Parathyroid adenoma (tissue), 2 donors: ENCODE measurements at regions not wholly inside any gene's neighbourhood (a gene's known extent, or its start where the extent isn't known, plus 50 kb on each side); places are given as distances from the start of the nearest gene placed in this dataset.
"Not testable (repeated sequence)": the region's sequence is repeated elsewhere in the genome, so short reads cannot be mapped to it uniquely, and the experiment has no call there.

Experiments used
- H2AFZ ChIP-seq: fragments of 300-600 bp; sonication (generic); one replicate; pipeline ENCODE4 v1.7.0; 2017; ENCODE audit warnings: antibody characterized with exemption, mild to moderate bottlenecking
- H3K27ac ChIP-seq: fragments of 300-600 bp; sonication (generic); one replicate; pipeline ENCODE4 v1.7.0; 2017
- H3K27me3 ChIP-seq: fragments of 300-600 bp; sonication (generic); one replicate; pipeline ENCODE4 v1.7.0; 2017; ENCODE audit warnings: low read length; ENCODE audit not compliant: control insufficient read depth, insufficient read depth
- H3K36me3 ChIP-seq: fragments of 300-600 bp; sonication (generic); one replicate; pipeline ENCODE4 v1.7.0; 2017; ENCODE audit warnings: low read length; ENCODE audit not compliant: control insufficient read depth, insufficient read depth
- H3K4me1 ChIP-seq: fragments of 300-600 bp; sonication (generic); one replicate; pipeline ENCODE4 v1.7.0; 2017; ENCODE audit warnings: control low read depth
- H3K4me2 ChIP-seq: fragments of 300-600 bp; sonication (generic); one replicate; pipeline ENCODE4 v1.7.0; 2017; ENCODE audit warnings: low read length
- H3K4me3 ChIP-seq: fragments of 300-600 bp; sonication (generic); one replicate; pipeline ENCODE4 v1.7.0; 2017; ENCODE audit warnings: low read depth, low read length
- H3K79me2 ChIP-seq: fragments of 300-600 bp; sonication (generic); one replicate; pipeline ENCODE4 v1.7.0; 2017; ENCODE audit warnings: control low read depth
- H3K9ac ChIP-seq: fragments of 300-600 bp; sonication (generic); one replicate; pipeline ENCODE4 v1.7.0; 2017; ENCODE audit warnings: mild to moderate bottlenecking
- H3K9me3 ChIP-seq: fragments of 300-600 bp; sonication (generic); one replicate; pipeline ENCODE4 v1.7.0; 2017; ENCODE audit warnings: low read length; ENCODE audit not compliant: control insufficient read depth
- TF ChIP-seq, protein P1 (sequence below): fragments of 300-600 bp; sonication (generic); IDR thresholded peaks from one replicate; pipeline ENCODE4 v1.7.0; 2017; ENCODE audit warnings: antibody characterized with exemption, mild to moderate bottlenecking
- donor health status: primary hyperparathyroidism.

DNA sequence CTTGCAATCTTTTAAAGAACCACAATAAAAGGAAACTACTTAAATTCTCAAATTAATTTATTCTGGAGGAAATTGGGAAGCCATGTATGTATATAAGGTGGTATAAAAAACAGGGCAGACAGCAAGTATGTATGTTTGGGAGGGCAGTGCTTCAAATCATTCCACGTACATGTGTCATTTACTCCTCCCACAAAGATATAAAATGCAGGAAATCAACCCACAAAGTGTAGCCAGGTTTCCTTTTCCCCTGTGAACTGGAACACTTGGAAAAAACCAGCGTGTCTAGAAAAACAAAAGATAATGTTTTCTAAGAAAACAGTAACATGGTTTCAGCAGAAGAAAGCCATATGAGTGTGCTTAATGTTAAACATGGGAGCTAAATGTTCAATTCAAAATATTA lies 156.7 kb upstream of the FAM47A start:
- H2AFZ ChIP-seq = no peak overlapping the region
- H3K4me1 ChIP-seq = no peaks in the 10 kb centered on the region
- H3K9me3 ChIP-seq = no peaks in the 10 kb centered on the region
- no peaks in the 10 kb centered on the region for H3K27me3 ChIP-seq
- H3K4me2 ChIP-seq = no peak overlapping the region
- H3K27ac ChIP-seq = no peak overlapping the region
- H3K9ac ChIP-seq = no peak overlapping the region
- H3K36me3 ChIP-seq = no peaks in the 10 kb centered on the region
- H3K4me3 ChIP-seq = no peak overlapping the region
- TF ChIP-seq, protein P1, sequence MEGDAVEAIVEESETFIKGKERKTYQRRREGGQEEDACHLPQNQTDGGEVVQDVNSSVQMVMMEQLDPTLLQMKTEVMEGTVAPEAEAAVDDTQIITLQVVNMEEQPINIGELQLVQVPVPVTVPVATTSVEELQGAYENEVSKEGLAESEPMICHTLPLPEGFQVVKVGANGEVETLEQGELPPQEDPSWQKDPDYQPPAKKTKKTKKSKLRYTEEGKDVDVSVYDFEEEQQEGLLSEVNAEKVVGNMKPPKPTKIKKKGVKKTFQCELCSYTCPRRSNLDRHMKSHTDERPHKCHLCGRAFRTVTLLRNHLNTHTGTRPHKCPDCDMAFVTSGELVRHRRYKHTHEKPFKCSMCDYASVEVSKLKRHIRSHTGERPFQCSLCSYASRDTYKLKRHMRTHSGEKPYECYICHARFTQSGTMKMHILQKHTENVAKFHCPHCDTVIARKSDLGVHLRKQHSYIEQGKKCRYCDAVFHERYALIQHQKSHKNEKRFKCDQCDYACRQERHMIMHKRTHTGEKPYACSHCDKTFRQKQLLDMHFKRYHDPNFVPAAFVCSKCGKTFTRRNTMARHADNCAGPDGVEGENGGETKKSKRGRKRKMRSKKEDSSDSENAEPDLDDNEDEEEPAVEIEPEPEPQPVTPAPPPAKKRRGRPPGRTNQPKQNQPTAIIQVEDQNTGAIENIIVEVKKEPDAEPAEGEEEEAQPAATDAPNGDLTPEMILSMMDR = no peak
- no peaks in the 10 kb centered on the region for H3K79me2 ChIP-seq

- Histone ChIP-seq H3K9ac (no peak overlapping the region), H3K27ac (no peak overlapping the region), H2AFZ (no peak overlapping the region), H3K4me1 (no peaks in the 10 kb centered on the region), H3K9me3 (no peaks in the 10 kb centered on the region), H3K79me2 (no peaks in the 10 kb centered on the region), H3K27me3 (no peaks in the 10 kb centered on the region), H3K4me2 (no peak overlapping the region), H3K36me3 (no peaks in the 10 kb centered on the region), H3K4me3 (no peak overlapping the region)
- TF ChIP-seq, protein P1 = no peak
These were observed 147.9 kb upstream of the FAM47A start for GRCh38 chrX:34279866-34280560.

DNA sequence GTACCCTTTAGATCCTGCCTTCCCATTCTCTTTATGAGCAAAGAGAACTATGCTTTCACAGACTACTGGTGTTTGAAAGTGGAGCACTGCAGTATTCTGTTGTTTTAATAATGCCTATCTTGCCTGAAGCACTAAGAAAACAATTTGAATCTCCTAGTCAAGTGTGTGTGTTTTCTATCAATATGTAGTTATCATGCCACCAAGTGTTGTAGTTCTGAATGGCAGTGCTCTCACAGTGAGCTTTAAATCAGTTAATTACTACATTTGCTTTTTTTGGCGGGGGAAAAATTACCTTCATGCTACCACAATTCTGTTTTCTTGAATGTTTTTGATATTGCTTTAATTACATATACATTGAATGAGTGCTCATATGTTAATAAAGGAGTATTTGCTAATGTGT lies 143.6 kb upstream of the FAM47A start:
- TF ChIP-seq, protein P1 = no peak
- Histone ChIP-seq H3K4me3 (no peak overlapping the region), H3K9ac (no peak overlapping the region), H3K79me2 (no peaks in the 10 kb centered on the region), H3K27ac (no peak overlapping the region), H3K9me3 (no peaks in the 10 kb centered on the region), H2AFZ (no peak overlapping the region), H3K4me2 (no peak overlapping the region), H3K36me3 (no peaks in the 10 kb centered on the region), H3K4me1 (no peaks in the 10 kb centered on the region), H3K27me3 (no peaks in the 10 kb centered on the region)

GRCh38 chrX:34270434-34270833 lies 138.3 kb upstream of the FAM47A start:
- no peak overlapping the region for H3K9ac ChIP-seq
- H3K4me3 ChIP-seq = no peak overlapping the region
- H2AFZ ChIP-seq = no peak overlapping the region
- H3K27ac ChIP-seq = no peak overlapping the region
- no peaks in the 10 kb centered on the region for H3K4me1 ChIP-seq
- TF ChIP-seq, protein P1 = no peak
- H3K79me2 ChIP-seq = no peaks in the 10 kb centered on the region
- no peak overlapping the region for H3K4me2 ChIP-seq
- no peaks in the 10 kb centered on the region for H3K27me3 ChIP-seq
- H3K9me3 ChIP-seq = no peaks in the 10 kb centered on the region
- H3K36me3 ChIP-seq = no peaks in the 10 kb centered on the region

GRCh38 chrX:34238896-34239295 lies 106.8 kb upstream of the FAM47A start:
- H3K9ac ChIP-seq = no peak overlapping the region
- no peaks in the 10 kb centered on the region for H3K27me3 ChIP-seq
- no peak overlapping the region for H3K4me2 ChIP-seq
- no peak overlapping the region for H2AFZ ChIP-seq
- H3K4me1 ChIP-seq = no peaks in the 10 kb centered on the region
- H3K27ac ChIP-seq = no peak overlapping the region
- no peaks in the 10 kb centered on the region for H3K9me3 ChIP-seq
- H3K79me2 ChIP-seq = no peaks in the 10 kb centered on the region
- no peak overlapping the region for H3K4me3 ChIP-seq
- H3K36me3 ChIP-seq = no peaks in the 10 kb centered on the region
- TF ChIP-seq, protein P1 = no peak

DNA sequence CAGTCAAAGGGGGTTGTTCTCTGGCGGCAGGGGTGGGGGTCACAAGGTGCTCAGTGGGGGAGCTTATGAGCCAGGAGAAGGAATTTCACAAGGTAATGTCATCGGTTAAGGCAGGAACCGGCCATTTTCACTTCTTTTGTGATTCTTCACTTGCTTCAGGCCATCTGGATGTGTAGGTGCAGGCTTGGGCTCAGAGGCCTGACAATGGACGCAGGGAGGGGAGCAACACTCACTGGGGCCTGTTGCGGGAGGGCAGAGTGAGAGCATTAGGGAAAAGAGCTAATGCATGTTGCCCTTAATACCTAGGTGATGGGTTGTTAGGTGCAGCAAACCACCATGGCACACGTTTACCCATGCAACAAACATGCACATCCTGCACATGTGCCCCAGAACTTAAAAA lies 98.0 kb upstream of the FAM47A start:
- H3K36me3 ChIP-seq, H3K27me3 ChIP-seq, H3K4me1 ChIP-seq, H3K27ac ChIP-seq, H2AFZ ChIP-seq, H3K9me3 ChIP-seq, H3K4me2 ChIP-seq, H3K4me3 ChIP-seq, H3K9ac ChIP-seq, H3K79me2 ChIP-seq: not testable (repeated sequence)
